OCI-LY3 (cell line): ENCODE measurements at regions not wholly inside any gene's neighbourhood (a gene's known extent, or its start where the extent isn't known, plus 50 kb on each side); places are given as distances from the start of the nearest gene placed in this dataset.
"Not testable (repeated sequence)": the region's sequence is repeated elsewhere in the genome, so short reads cannot be mapped to it uniquely, and the experiment has no call there.

Source experiments
- H2AFZ ChIP-seq: fragments of 200-600, 300-600 bp; shearing (Covaris generic); 2 replicates; pipeline ENCODE4 v1.6.0; 2014; ENCODE audit warnings: antibody characterized with exemption, low read depth, low read length
- H3K27ac ChIP-seq: fragments of 200-600, 300-600 bp; sonication (generic); 2 replicates; pipeline ENCODE4 v1.5.1; 2014; ENCODE audit warnings: mild to moderate bottlenecking, low read length, moderate library complexity, mixed read lengths
- H3K27me3 ChIP-seq: fragments of 200-600, 300-600 bp; sonication (generic); 2 replicates; pipeline ENCODE4 v1.6.1; 2014; ENCODE audit warnings: low read depth, low read length, mixed read lengths
- H3K36me3 ChIP-seq: fragments of 200-600, 300-600 bp; sonication (generic); replicated peaks from 2 replicates; pipeline ENCODE3; 2014; ENCODE audit warnings: low read depth, low read length, mixed read lengths
- H3K4me1 ChIP-seq: fragments of 300-600, 200-600 bp; sonication (generic); 2 replicates; pipeline ENCODE4 v1.6.1; 2014; ENCODE audit warnings: low read length, mixed read lengths
- H3K4me2 ChIP-seq: fragments of 200-600, 300-600 bp; sonication (generic); 2 replicates; pipeline ENCODE4 v1.6.1; 2014; ENCODE audit warnings: low read length, mixed read lengths
- H3K4me3 ChIP-seq: fragments of 300-600, 200-600 bp; sonication (generic); 2 replicates; pipeline ENCODE4 v1.5.1; 2014; ENCODE audit warnings: antibody characterized with exemption, mild to moderate bottlenecking, low read length, moderate library complexity
- H3K79me2 ChIP-seq: fragments of 300-600, 200-600 bp; shearing (Covaris generic); 2 replicates; pipeline ENCODE4 v1.6.1; 2014; ENCODE audit warnings: mild to moderate bottlenecking, low read length, mixed read lengths
- H3K9ac ChIP-seq: fragments of 300-600, 200-600 bp; shearing (Covaris generic); 2 replicates; pipeline ENCODE4 v1.6.0; 2014; ENCODE audit warnings: mild to moderate bottlenecking, low read length, moderate library complexity
- H3K9me3 ChIP-seq: fragments of 200-600, 300-600 bp; shearing (Covaris generic); 2 replicates; pipeline ENCODE4 v1.6.1; 2014; ENCODE audit warnings: low read length, mixed read lengths; ENCODE audit not compliant: insufficient read depth
- H4K20me1 ChIP-seq: fragments of 200-600, 300-600 bp; sonication (generic); 2 replicates; pipeline ENCODE4 v1.6.1; 2016; ENCODE audit warnings: low read length, mixed read lengths; ENCODE audit not compliant: insufficient read depth
- CTCF ChIP-seq: fragments of 200-600, 300-600 bp; sonication (generic); IDR thresholded peaks from 2 replicates; pipeline ENCODE4 v1.5.1; 2014; ENCODE audit warnings: antibody characterized with exemption, low read length, low read depth
- EZH2phosphoT487 ChIP-seq: fragments of 200-600 bp; shearing (Covaris generic); IDR thresholded peaks from 2 replicates; pipeline ENCODE4 v1.6.1; 2018; ENCODE audit warnings: antibody characterized with exemption, mixed run types, low read depth

- no peaks in the 10 kb centered on the region for H3K36me3 ChIP-seq
- no peak overlapping the region for H3K27ac ChIP-seq
- no peak for TF ChIP-seq CTCF
- no peak for TF ChIP-seq EZH2phosphoT487
- no peak overlapping the region for H3K9ac ChIP-seq
- no peak overlapping the region for H2AFZ ChIP-seq
- no peaks in the 10 kb centered on the region for H4K20me1 ChIP-seq
- H3K9me3 ChIP-seq: no peaks in the 10 kb centered on the region
- no peaks in the 10 kb centered on the region for H3K27me3 ChIP-seq
- no peak overlapping the region for H3K4me3 ChIP-seq
- no peaks in the 10 kb centered on the region for H3K4me1 ChIP-seq
- H3K79me2 ChIP-seq: no peaks in the 10 kb centered on the region
- no peak overlapping the region for H3K4me2 ChIP-seq
Observed at GRCh38 chr15:47039225-47039624, 678.1 kb upstream of the SEMA6D start.

DNA sequence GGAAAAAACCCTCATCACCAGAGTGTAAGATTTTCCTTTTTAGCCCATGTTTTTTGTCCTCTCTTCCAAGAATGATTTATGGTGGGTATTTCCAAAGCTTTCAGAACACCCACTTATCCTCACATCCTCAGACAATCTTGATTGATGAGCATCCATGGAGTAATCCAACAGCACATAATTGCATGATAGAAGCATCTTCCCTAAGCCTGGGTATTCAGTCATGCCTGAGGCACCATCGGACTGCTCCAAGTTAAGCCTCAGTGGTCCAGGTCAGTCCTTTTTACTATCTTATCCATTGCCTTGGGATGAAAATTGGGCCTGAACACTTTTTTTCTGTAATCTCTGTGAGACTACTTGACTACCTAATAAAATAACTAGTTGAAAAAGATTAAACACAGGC, 676.0 kb upstream of the SEMA6D start:
- Histone ChIP-seq H3K4me2 (no peak overlapping the region), H3K9ac (no peak overlapping the region), H3K4me1 (no peaks in the 10 kb centered on the region), H3K27me3 (no peaks in the 10 kb centered on the region), H3K4me3 (no peak overlapping the region), H3K36me3 (no peaks in the 10 kb centered on the region), H2AFZ (no peak overlapping the region), H4K20me1 (no peaks in the 10 kb centered on the region), H3K27ac (no peak overlapping the region), H3K9me3 (no peaks in the 10 kb centered on the region), H3K79me2 (no peaks in the 10 kb centered on the region)
- TF ChIP-seq EZH2phosphoT487: no peak
- no peak for TF ChIP-seq CTCF

DNA sequence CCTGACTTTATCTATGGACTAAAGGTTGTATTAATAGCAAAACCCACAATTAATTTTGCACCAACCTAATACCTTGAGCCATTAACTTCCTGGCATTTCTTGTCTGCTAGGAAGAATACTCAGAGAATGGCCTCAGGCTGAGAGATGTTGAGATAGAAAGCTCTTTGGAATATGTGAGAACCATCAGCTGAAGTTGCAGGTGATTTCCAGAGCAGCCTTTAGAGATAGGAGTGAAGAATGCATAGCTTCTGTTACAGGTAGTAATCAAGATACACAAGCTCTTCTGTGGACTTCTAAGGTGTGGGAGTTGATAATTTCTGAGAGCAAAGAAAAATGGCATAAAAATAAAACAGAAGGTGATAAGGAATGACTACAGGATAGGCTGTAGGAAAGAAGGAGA, 669.3 kb upstream of the SEMA6D start:
- not testable (repeated sequence) for H3K27ac ChIP-seq, H3K4me1 ChIP-seq, H3K4me3 ChIP-seq, H3K9ac ChIP-seq, H3K79me2 ChIP-seq, H2AFZ ChIP-seq, H3K27me3 ChIP-seq, H3K9me3 ChIP-seq, H4K20me1 ChIP-seq, H3K36me3 ChIP-seq, H3K4me2 ChIP-seq

GRCh38 chr15:47066392-47066791, 650.9 kb upstream of the SEMA6D start:
- Histone ChIP-seq H3K9ac (no peak overlapping the region), H3K79me2 (no peaks in the 10 kb centered on the region), H2AFZ (no peak overlapping the region), H3K27me3 (no peaks in the 10 kb centered on the region), H3K4me2 (no peak overlapping the region), H4K20me1 (no peaks in the 10 kb centered on the region), H3K9me3 (no peaks in the 10 kb centered on the region), H3K36me3 (no peaks in the 10 kb centered on the region), H3K4me3 (no peak overlapping the region), H3K27ac (no peak overlapping the region), H3K4me1 (no peaks in the 10 kb centered on the region)
- TF ChIP-seq CTCF (no peak), EZH2phosphoT487 (no peak)

DNA sequence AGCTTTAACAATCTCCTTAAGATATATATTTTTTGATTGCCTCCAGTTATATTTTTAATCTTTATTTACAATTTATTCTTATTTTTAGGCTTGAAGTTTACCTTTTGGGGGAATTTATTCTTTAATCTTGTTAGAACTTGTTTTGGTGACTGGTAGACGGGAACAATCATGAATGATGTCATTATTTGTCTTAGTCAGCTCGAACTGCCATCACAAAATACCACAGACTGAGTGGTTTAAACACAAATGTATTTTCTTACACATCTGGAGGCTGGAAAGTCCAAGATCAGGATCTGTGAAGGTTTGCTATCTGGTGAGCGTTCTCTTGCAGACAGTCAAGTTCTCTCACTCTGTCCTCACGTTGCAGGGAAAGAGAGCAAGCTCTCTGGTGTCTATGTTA, 639.5 kb upstream of the SEMA6D start:
- not testable (repeated sequence) for H3K4me1 ChIP-seq, H3K27ac ChIP-seq

More for the DNA sequence above, 639.5 kb upstream of the SEMA6D start:
- H3K9ac ChIP-seq, H3K4me3 ChIP-seq, H3K36me3 ChIP-seq, H3K9me3 ChIP-seq, H3K79me2 ChIP-seq, H2AFZ ChIP-seq, H3K4me2 ChIP-seq, H3K27me3 ChIP-seq, H4K20me1 ChIP-seq: not testable (repeated sequence)
